Mesenchymal stem cell (in vitro differentiated cells and primary cell): ENCODE measurements at regions not wholly inside any gene's neighbourhood (a gene's known extent, or its start where the extent isn't known, plus 50 kb on each side); places are given as distances from the start of the nearest gene placed in this dataset.

Source experiments
- DNase-seq: peaks from one replicate; pipeline ENCODE4 v3.0.0-alpha.2; 2013
- H2AFZ ChIP-seq: one replicate; pipeline ENCODE4 v1.6.1; 2013; ENCODE audit warnings: low read depth, mild to moderate bottlenecking, control low read depth, inconsistent platforms, low read length, moderate library complexity
- H2AK5ac ChIP-seq: 2 replicates; pipeline ENCODE4 v1.6.1; 2013; ENCODE audit warnings: low read length, moderate library complexity, mild to moderate bottlenecking, inconsistent platforms; ENCODE audit not compliant: severe bottlenecking
- H2BK120ac ChIP-seq: one replicate; pipeline ENCODE4 v1.6.1; 2013; ENCODE audit warnings: low read depth, mild to moderate bottlenecking, inconsistent platforms, low read length, moderate library complexity
- H2BK12ac ChIP-seq, 2 experiments: one replicate each; pipeline ENCODE4 v1.6.1; 2013; ENCODE audit warnings: inconsistent platforms in 2 of 2, low read length in 2 of 2, mild to moderate bottlenecking in 2 of 2, moderate library complexity in 2 of 2, control low read depth in 1 of 2
- H2BK15ac ChIP-seq: one replicate; pipeline ENCODE4 v1.6.1; 2013; ENCODE audit warnings: mild to moderate bottlenecking, low read depth, inconsistent platforms; ENCODE audit not compliant: poor library complexity, severe bottlenecking
- H2BK5ac ChIP-seq: 2 replicates; pipeline ENCODE4 v1.6.1; 2013; ENCODE audit warnings: low read depth, mild to moderate bottlenecking, low read length, control low read depth, inconsistent platforms; ENCODE audit not compliant: poor library complexity, severe bottlenecking
- H3K14ac ChIP-seq, 2 experiments: one replicate each; pipeline ENCODE4 v1.6.1; 2013; ENCODE audit warnings: inconsistent platforms in 2 of 2, low read length in 2 of 2, control low read depth in 1 of 2, mild to moderate bottlenecking in 1 of 2, moderate library complexity in 1 of 2
- H3K18ac ChIP-seq, 2 experiments: one replicate each; pipeline ENCODE4 v1.6.1; 2013; ENCODE audit warnings: inconsistent platforms in 2 of 2, low read length in 2 of 2, control low read depth in 1 of 2, low read depth in 1 of 2, mild to moderate bottlenecking in 1 of 2
- H3K23ac ChIP-seq, 2 experiments: one replicate each; pipeline ENCODE4 v1.6.1; 2013; ENCODE audit warnings: inconsistent platforms in 2 of 2, low read length in 2 of 2, mild to moderate bottlenecking in 2 of 2, moderate library complexity in 2 of 2, control low read depth in 1 of 2
- H3K27ac ChIP-seq: 2 replicates; pipeline ENCODE4 v1.5.1; 2013; ENCODE audit warnings: mild to moderate bottlenecking, moderate library complexity, low read length, control low read depth, inconsistent platforms; ENCODE audit not compliant: poor library complexity, severe bottlenecking
- H3K27me3 ChIP-seq, 2 experiments: 2 replicates each; pipeline versions ENCODE4 v1.6.1 to v1.7.0; 2013; ENCODE audit warnings: low read length in 2 of 2, mild to moderate bottlenecking in 2 of 2, moderate library complexity in 2 of 2, control low read depth in 1 of 2, inconsistent platforms in 1 of 2; ENCODE audit not compliant: control insufficient read depth in 1 of 2, insufficient read depth in 1 of 2
- H3K36me3 ChIP-seq, 2 experiments: 2 replicates each; pipeline versions ENCODE4 v1.6.1 to v1.7.0; 2013; ENCODE audit warnings: low read length in 2 of 2, control low read depth in 1 of 2, inconsistent platforms in 1 of 2, low read depth in 1 of 2, mild to moderate bottlenecking in 1 of 2; ENCODE audit not compliant: insufficient read depth in 2 of 2, control insufficient read depth in 1 of 2
- H3K4ac ChIP-seq, 2 experiments: one replicate each; pipeline ENCODE4 v1.6.1; 2013; ENCODE audit warnings: inconsistent platforms in 2 of 2, low read length in 2 of 2, mild to moderate bottlenecking in 2 of 2, moderate library complexity in 2 of 2, control low read depth in 1 of 2, low read depth in 1 of 2
- H3K4me1 ChIP-seq: 2 replicates; pipeline ENCODE4 v1.6.1; 2013; ENCODE audit warnings: low read depth, low read length, control low read depth; ENCODE audit not compliant: control insufficient read depth, insufficient read depth
- H3K4me2 ChIP-seq: 2 replicates; pipeline ENCODE4 v1.6.1; 2013; ENCODE audit warnings: low read length, mild to moderate bottlenecking, inconsistent platforms; ENCODE audit not compliant: poor library complexity, severe bottlenecking
- H3K4me3 ChIP-seq, 2 experiments: 2 replicates each; pipeline versions ENCODE4 v1.5.1 to v1.7.0; 2013; ENCODE audit warnings: low read length in 2 of 2, mild to moderate bottlenecking in 2 of 2, control low read depth in 1 of 2, low read depth in 1 of 2; ENCODE audit not compliant: insufficient read depth in 1 of 2
- H3K79me1 ChIP-seq: replicated peaks from 2 replicates; pipeline ENCODE4 v1.6.1; 2013; ENCODE audit warnings: mild to moderate bottlenecking, control low read depth, low read length, inconsistent platforms; ENCODE audit not compliant: poor library complexity, severe bottlenecking
- H3K9ac ChIP-seq: 2 replicates; pipeline ENCODE4 v1.7.0; 2013; ENCODE audit warnings: mild to moderate bottlenecking, low read length, moderate library complexity
- H3K9me3 ChIP-seq: 2 replicates; pipeline ENCODE4 v1.7.0; 2013; ENCODE audit warnings: mild to moderate bottlenecking, low read length; ENCODE audit not compliant: control insufficient read depth
- H4K8ac ChIP-seq: one replicate; pipeline ENCODE4 v1.6.1; 2013; ENCODE audit warnings: inconsistent platforms, mild to moderate bottlenecking, low read length, moderate library complexity
- H4K91ac ChIP-seq: one replicate; pipeline ENCODE4 v1.6.1; 2013; ENCODE audit warnings: mild to moderate bottlenecking, low read length, inconsistent platforms
- WGBS: methylation state at CpG from one replicate; pipeline ENCODE4 v1.1.7; 2013; ENCODE audit warnings: mixed read lengths; 5-methylcytosine and 5-hydroxymethylcytosine counted together

- H3K23ac ChIP-seq, result no peak overlapping the region
- 98% methylated on average over 1 of the region's 2 CpGs for WGBS
Observed at GRCh38 chr9:88726803-88727202, 191.8 kb downstream of the NXNL2 start.

GRCh38 chr9:88730780-88731179, 195.8 kb downstream of the NXNL2 start:
- H2BK120ac ChIP-seq, result no peak overlapping the region
- peaks cover 10% of the 10 kb centered on the region for H3K4me1 ChIP-seq
- H3K18ac ChIP-seq, result no peak overlapping the region
- H2BK5ac ChIP-seq, result no peak overlapping the region
- peak overlapping the region; percentile 47 for H4K8ac ChIP-seq
- H3K9me3 ChIP-seq, result no peaks in the 10 kb centered on the region
- H2AK5ac ChIP-seq, result no peak overlapping the region
- H3K4me2 ChIP-seq, result no peak overlapping the region
- no peaks in the 10 kb centered on the region for H3K36me3 ChIP-seq
- H2BK15ac ChIP-seq, result no peak overlapping the region
- H3K4ac ChIP-seq, result no peak overlapping the region
- no peak for DNase-seq
- H3K27ac ChIP-seq, result no peak overlapping the region
- no peaks in the 10 kb centered on the region for H3K79me1 ChIP-seq
- no peaks in the 10 kb centered on the region for H3K27me3 ChIP-seq
- H2BK12ac ChIP-seq, result peak overlapping the region; percentile 17 to 71
- H3K23ac ChIP-seq, result no peak overlapping the region
- H2AFZ ChIP-seq, result no peak overlapping the region
- WGBS, result 90% methylated on average over 1 of the region's 1 CpG
- H3K9ac ChIP-seq, result no peak overlapping the region
- H3K14ac ChIP-seq, result no peak overlapping the region
- peak overlapping the region; percentile 52 for H4K91ac ChIP-seq
- no peak overlapping the region for H3K4me3 ChIP-seq

More at GRCh38 chr9:88726803-88727202, 191.8 kb downstream of the NXNL2 start:
- Histone ChIP-seq H2BK120ac (no peak overlapping the region), H3K4me1 (peaks cover 3% of the 10 kb centered on the region), H3K27ac (no peak overlapping the region), H4K91ac (no peak overlapping the region), H3K27me3 (no peaks in the 10 kb centered on the region), H3K36me3 (no peaks in the 10 kb centered on the region), H3K9me3 (no peaks in the 10 kb centered on the region), H3K9ac (no peak overlapping the region), H3K14ac (no peak overlapping the region), H2BK15ac (no peak overlapping the region), H2BK5ac (no peak overlapping the region), H3K4me2 (no peak overlapping the region), H3K4ac (no peak overlapping the region), H3K18ac (no peak overlapping the region), H2AFZ (no peak overlapping the region), H4K8ac (no peak overlapping the region), H3K4me3 (no peak overlapping the region), H2AK5ac (no peak overlapping the region), H2BK12ac (no peak overlapping the region), H3K79me1 (no peaks in the 10 kb centered on the region)
- no peak for DNase-seq

GRCh38 chr9:88732128-88732527, 197.2 kb downstream of the NXNL2 start:
- H4K91ac ChIP-seq, result no peak overlapping the region
- no peak overlapping the region for H3K23ac ChIP-seq
- no peaks in the 10 kb centered on the region for H3K27me3 ChIP-seq
- no peaks in the 10 kb centered on the region for H3K9me3 ChIP-seq
- peaks cover 10% of the 10 kb centered on the region for H3K4me1 ChIP-seq
- peak; percentile 89 for DNase-seq
- no peak overlapping the region for H2AFZ ChIP-seq
- H2BK120ac ChIP-seq, result no peak overlapping the region
- no peak overlapping the region for H3K14ac ChIP-seq
- WGBS, result 75% methylated on average over 4 of the region's 4 CpGs
- H3K4ac ChIP-seq, result peak overlapping the region; percentile 55 to 97
- H2AK5ac ChIP-seq, result no peak overlapping the region
- no peak overlapping the region for H3K9ac ChIP-seq
- no peak overlapping the region for H2BK15ac ChIP-seq
- no peak overlapping the region for H3K4me2 ChIP-seq
- H2BK12ac ChIP-seq, result peak overlapping the region; percentile 18 to 88
- H3K27ac ChIP-seq, result no peak overlapping the region
- no peaks in the 10 kb centered on the region for H3K36me3 ChIP-seq
- no peak overlapping the region for H4K8ac ChIP-seq
- H3K4me3 ChIP-seq, result no peak overlapping the region
- H3K18ac ChIP-seq, result peak overlapping the region; percentile 62 to 90
- no peaks in the 10 kb centered on the region for H3K79me1 ChIP-seq
- no peak overlapping the region for H2BK5ac ChIP-seq

- Histone ChIP-seq H3K9ac (peak overlapping the region; percentile 59), H3K27ac (no peak overlapping the region), H3K79me1 (no peaks in the 10 kb centered on the region), H3K14ac (peak overlapping the region in 1 of 2 experiments; percentile 68), H3K27me3 (no peaks in the 10 kb centered on the region), H4K91ac (peak overlapping the region; percentile 81), H3K9me3 (no peaks in the 10 kb centered on the region), H2BK120ac (peak overlapping the region; percentile 86), H4K8ac (peak overlapping the region; percentile 66), H2BK12ac (peak overlapping the region in 1 of 2 experiments; percentile 85), H2AK5ac (no peak overlapping the region), H3K18ac (peak overlapping the region; percentile 40 to 84), H3K36me3 (no peaks in the 10 kb centered on the region), H2BK15ac (no peak overlapping the region), H3K4me3 (peak overlapping the region in 1 of 2 experiments; percentile 28), H3K4me2 (no peak overlapping the region), H2AFZ (no peak overlapping the region), H3K4ac (peak overlapping the region; percentile 69 to 83), H3K4me1 (peaks cover 10% of the 10 kb centered on the region), H3K23ac (no peak overlapping the region), H2BK5ac (no peak overlapping the region)
- DNase-seq, result peak; percentile 77
- 76% methylated on average over 6 of the region's 8 CpGs for WGBS
Observed at GRCh38 chr9:88733651-88734421, 198.9 kb downstream of the NXNL2 start.
